ENCODE measurements at regions not wholly inside any gene's neighbourhood (a gene's known extent, or its start where the extent isn't known, plus 50 kb on each side); places are given as distances from the start of the nearest gene placed in this dataset.

- TF ChIP-seq CTCF (IDR thresholded peaks at IDR 0.05; ENCODE audit: poor library complexity), result no peak
- TF ChIP-seq EZH2 (IDR thresholded peaks at IDR 0.05; ENCODE audit: borderline replicate concordance), result no peak
Observed at GRCh38 chr15:70376031-70376928, 278.6 kb upstream of the TLE3 start.

All from hepatocyte (in vitro differentiated cells).